WTC11 (cell line): ENCODE measurements at regions not wholly inside any gene's neighbourhood (a gene's known extent, or its start where the extent isn't known, plus 50 kb on each side); places are given as distances from the start of the nearest gene placed in this dataset.

Experiments
- ATAC-seq: fragments of 200-7000 bp; cut with Tn5 transposase; 2 replicates; pipeline ENCODE4 v1.10.0; 2021; ENCODE audit warnings: mild to moderate bottlenecking, moderate library complexity
- CTCF ChIA-PET: fragments of 300-600 bp; sonication (Branson Sonifier 250); formaldehyde crosslinking; loops from one replicate; lab custom pipeline; 2021; ENCODE audit warnings: antibody characterized with exemption; lab: Charles Lee
- POLR2A ChIA-PET: fragments of 350-600 bp; sonication (Branson Sonifier 250); formaldehyde crosslinking; loops from one replicate; lab custom pipeline; 2021; ENCODE audit warnings: antibody characterized with exemption; lab: Charles Lee
- DNase-seq: peaks from one replicate; pipeline ENCODE4 v3.0.0; 2021; ENCODE audit warnings: low spot score
- H3K27ac Mint-ChIP-seq: 2 replicates; pipeline ENCODE4 v1.8.0; 2021; ENCODE audit warnings: mixed read lengths
- H3K27me3 Mint-ChIP-seq: 2 replicates; pipeline ENCODE4 v1.8.0; 2021; ENCODE audit warnings: low read depth, mild to moderate bottlenecking, moderate library complexity, mixed read lengths
- H3K36me3 Mint-ChIP-seq: 2 replicates; pipeline ENCODE4 v1.8.0; 2021; ENCODE audit warnings: mixed read lengths
- H3K4me1 Mint-ChIP-seq: 2 replicates; pipeline ENCODE4 v1.8.0; 2022; ENCODE audit warnings: mixed read lengths
- H3K4me3 Mint-ChIP-seq: 2 replicates; pipeline ENCODE4 v1.8.0; 2021; ENCODE audit warnings: mild to moderate bottlenecking, moderate library complexity, mixed read lengths
- H3K9me3 Mint-ChIP-seq: 2 replicates; pipeline ENCODE4 v1.8.0; 2021; ENCODE audit warnings: mixed read lengths
- ATF1 ChIP-seq: sonication (generic); formaldehyde crosslinking; IDR thresholded peaks from 2 replicates; pipeline ENCODE4 v1.8.1; 2023; ENCODE audit warnings: mild to moderate bottlenecking, moderate library complexity, missing genetic modification reagents
- CREM ChIP-seq: sonication (generic); formaldehyde crosslinking; IDR thresholded peaks from 2 replicates; pipeline ENCODE4 v1.8.1; 2022; ENCODE audit warnings: mild to moderate bottlenecking, missing genetic modification reagents, moderate library complexity
- EMX1 ChIP-seq: fragments of 250-450 bp; sonication (Bioruptor Pico); IDR thresholded peaks from 2 replicates; pipeline ENCODE4 v1.8.0; 2021; ENCODE audit warnings: mild to moderate bottlenecking
- ETV6 ChIP-seq: sonication (generic); formaldehyde crosslinking; IDR thresholded peaks from 2 replicates; pipeline ENCODE4 v1.8.1; 2022; ENCODE audit warnings: mild to moderate bottlenecking, missing genetic modification reagents
- FOXK1 ChIP-seq: sonication (generic); formaldehyde crosslinking; IDR thresholded peaks from 2 replicates; pipeline ENCODE4 v1.8.0; 2022; ENCODE audit warnings: mild to moderate bottlenecking, moderate library complexity, missing genetic modification reagents
- HMGXB4 ChIP-seq: sonication (generic); formaldehyde crosslinking; IDR thresholded peaks from 2 replicates; pipeline ENCODE4 v1.8.1; 2023; ENCODE audit warnings: mild to moderate bottlenecking, moderate library complexity, missing genetic modification reagents
- MLX ChIP-seq: sonication (generic); formaldehyde crosslinking; IDR thresholded peaks from 2 replicates; pipeline ENCODE4 v1.8.1; 2023; ENCODE audit warnings: mild to moderate bottlenecking, missing genetic modification reagents, moderate library complexity
- NFATC4 ChIP-seq: fragments of 250-450 bp; sonication (Bioruptor Pico); IDR thresholded peaks from 2 replicates; pipeline ENCODE4 v1.9.0; 2021; ENCODE audit warnings: mild to moderate bottlenecking
- NFYB ChIP-seq: sonication (generic); formaldehyde crosslinking; conservative IDR thresholded peaks from 2 replicates; pipeline ENCODE4 v1.8.0; 2022; ENCODE audit warnings: low read depth, missing genetic modification reagents
- NR3C1 ChIP-seq: sonication (generic); formaldehyde crosslinking; conservative IDR thresholded peaks from 2 replicates; pipeline ENCODE4 v1.8.1; 2023; ENCODE audit warnings: low read depth, mild to moderate bottlenecking, missing genetic modification reagents
- OVOL2 ChIP-seq: fragments of 250-450 bp; sonication (Bioruptor Pico); IDR thresholded peaks from 2 replicates; pipeline ENCODE4 v1.9.0; 2021; ENCODE audit warnings: mild to moderate bottlenecking, borderline replicate concordance
- PRRX2 ChIP-seq: fragments of 250-450 bp; sonication (Bioruptor Pico); IDR thresholded peaks from 2 replicates; pipeline ENCODE4 v1.8.0; 2021; ENCODE audit warnings: mild to moderate bottlenecking
- TCF7 ChIP-seq: sonication (generic); formaldehyde crosslinking; IDR thresholded peaks from 2 replicates; pipeline ENCODE4 v1.8.0; 2022; ENCODE audit warnings: mild to moderate bottlenecking, low read depth, missing genetic modification reagents, moderate library complexity
- ZNF263 ChIP-seq: sonication (generic); formaldehyde crosslinking; IDR thresholded peaks from 2 replicates; pipeline ENCODE4 v1.8.1; 2022; ENCODE audit warnings: low read depth, mild to moderate bottlenecking, moderate library complexity, missing genetic modification reagents
- ZNF317 ChIP-seq: sonication (generic); formaldehyde crosslinking; IDR thresholded peaks from 2 replicates; pipeline ENCODE4 v1.8.1; 2023; ENCODE audit warnings: low read depth, mild to moderate bottlenecking, moderate library complexity, missing genetic modification reagents, borderline replicate concordance
- ZNF671 ChIP-seq: fragments of 250-450 bp; sonication (Bioruptor Pico); IDR thresholded peaks from 2 replicates; pipeline ENCODE4 v1.8.0; 2021; ENCODE audit warnings: mild to moderate bottlenecking
- TF ChIP-seq, protein P1 (sequence below): fragments of 250-450 bp; sonication (Bioruptor Pico); IDR thresholded peaks from 2 replicates; pipeline ENCODE4 v1.9.0; 2021; ENCODE audit warnings: mild to moderate bottlenecking, borderline replicate concordance
- TF ChIP-seq, protein P2 (sequence below): fragments of 250-450 bp; sonication (Bioruptor Pico); conservative IDR thresholded peaks from 2 replicates; pipeline ENCODE4 v1.9.0; 2021; ENCODE audit warnings: mild to moderate bottlenecking

- ChIA-PET POLR2A (interaction anchor here (0.6 kb wide), 1 partner anchor 988 kb away, joined by 3 read pairs; no protein-coding TSS in a partner anchor), CTCF (interaction anchor here (1.0 to 2.4 kb wide), 7 partner anchors 28 to 1598 kb away, joined by 3 to 19 read pairs (median 4); no protein-coding TSS in a partner anchor)
- no peak overlapping the region for H3K27ac Mint-ChIP-seq
- ATAC-seq, result no peak
- no peaks in the 10 kb centered on the region for H3K27me3 Mint-ChIP-seq
- no peaks in the 10 kb centered on the region for H3K9me3 Mint-ChIP-seq
- TF ChIP-seq HMGXB4 (CRISPR knock-in tag) (no peak), NR3C1 (CRISPR knock-in tag) (no peak), EMX1 (no peak), FOXK1 (CRISPR knock-in tag) (no peak), ZNF317 (no peak), OVOL2 (CRISPR knock-in tag) (no peak), TCF7 (CRISPR knock-in tag) (no peak), CREM (no peak), ZNF263 (no peak), ETV6 (CRISPR knock-in tag) (no peak), NFATC4 (CRISPR knock-in tag) (no peak), ZNF671 (CRISPR knock-in tag) (no peak), NFYB (CRISPR knock-in tag) (no peak), PRRX2 (CRISPR knock-in tag) (no peak), MLX (CRISPR knock-in tag) (no peak), ATF1 (CRISPR knock-in tag) (no peak)
- TF ChIP-seq, protein P1, sequence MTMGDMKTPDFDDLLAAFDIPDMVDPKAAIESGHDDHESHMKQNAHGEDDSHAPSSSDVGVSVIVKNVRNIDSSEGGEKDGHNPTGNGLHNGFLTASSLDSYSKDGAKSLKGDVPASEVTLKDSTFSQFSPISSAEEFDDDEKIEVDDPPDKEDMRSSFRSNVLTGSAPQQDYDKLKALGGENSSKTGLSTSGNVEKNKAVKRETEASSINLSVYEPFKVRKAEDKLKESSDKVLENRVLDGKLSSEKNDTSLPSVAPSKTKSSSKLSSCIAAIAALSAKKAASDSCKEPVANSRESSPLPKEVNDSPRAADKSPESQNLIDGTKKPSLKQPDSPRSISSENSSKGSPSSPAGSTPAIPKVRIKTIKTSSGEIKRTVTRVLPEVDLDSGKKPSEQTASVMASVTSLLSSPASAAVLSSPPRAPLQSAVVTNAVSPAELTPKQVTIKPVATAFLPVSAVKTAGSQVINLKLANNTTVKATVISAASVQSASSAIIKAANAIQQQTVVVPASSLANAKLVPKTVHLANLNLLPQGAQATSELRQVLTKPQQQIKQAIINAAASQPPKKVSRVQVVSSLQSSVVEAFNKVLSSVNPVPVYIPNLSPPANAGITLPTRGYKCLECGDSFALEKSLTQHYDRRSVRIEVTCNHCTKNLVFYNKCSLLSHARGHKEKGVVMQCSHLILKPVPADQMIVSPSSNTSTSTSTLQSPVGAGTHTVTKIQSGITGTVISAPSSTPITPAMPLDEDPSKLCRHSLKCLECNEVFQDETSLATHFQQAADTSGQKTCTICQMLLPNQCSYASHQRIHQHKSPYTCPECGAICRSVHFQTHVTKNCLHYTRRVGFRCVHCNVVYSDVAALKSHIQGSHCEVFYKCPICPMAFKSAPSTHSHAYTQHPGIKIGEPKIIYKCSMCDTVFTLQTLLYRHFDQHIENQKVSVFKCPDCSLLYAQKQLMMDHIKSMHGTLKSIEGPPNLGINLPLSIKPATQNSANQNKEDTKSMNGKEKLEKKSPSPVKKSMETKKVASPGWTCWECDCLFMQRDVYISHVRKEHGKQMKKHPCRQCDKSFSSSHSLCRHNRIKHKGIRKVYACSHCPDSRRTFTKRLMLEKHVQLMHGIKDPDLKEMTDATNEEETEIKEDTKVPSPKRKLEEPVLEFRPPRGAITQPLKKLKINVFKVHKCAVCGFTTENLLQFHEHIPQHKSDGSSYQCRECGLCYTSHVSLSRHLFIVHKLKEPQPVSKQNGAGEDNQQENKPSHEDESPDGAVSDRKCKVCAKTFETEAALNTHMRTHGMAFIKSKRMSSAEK (CRISPR knock-in tag), result no peak
- TF ChIP-seq, protein P2, sequence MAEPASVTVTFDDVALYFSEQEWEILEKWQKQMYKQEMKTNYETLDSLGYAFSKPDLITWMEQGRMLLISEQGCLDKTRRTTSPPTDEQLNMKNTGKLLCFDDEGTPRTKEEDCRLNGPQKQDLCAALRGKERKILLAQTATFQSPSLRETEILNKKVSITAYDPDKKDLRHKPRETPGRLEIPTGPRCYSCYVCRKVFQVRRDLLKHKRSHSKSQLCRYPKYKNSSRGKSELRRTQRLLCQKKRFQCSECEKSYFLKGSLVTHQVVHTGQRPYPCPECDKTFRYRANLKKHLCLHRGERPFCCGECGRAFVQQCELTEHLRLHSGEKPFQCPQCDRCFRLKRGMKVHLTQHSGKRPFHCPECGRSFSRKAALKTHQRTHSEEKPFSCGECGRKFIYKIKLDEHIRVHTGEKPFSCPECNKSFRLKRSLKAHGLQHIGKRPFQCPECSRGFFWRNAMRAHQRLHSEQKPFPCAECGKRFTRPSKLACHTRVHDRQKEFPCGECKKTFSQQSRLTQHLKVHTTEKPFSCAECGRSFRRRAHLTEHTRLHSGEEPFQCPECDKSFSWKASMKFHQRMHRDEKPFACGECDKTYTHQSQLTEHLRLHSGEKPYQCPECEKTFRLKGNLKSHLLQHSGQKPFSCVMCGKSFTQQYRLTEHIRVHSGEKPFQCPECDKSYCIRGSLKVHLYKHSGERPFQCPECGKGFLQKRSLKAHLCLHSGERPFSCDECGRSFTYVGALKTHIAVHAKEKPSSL, result no peak
- H3K36me3 Mint-ChIP-seq, result no peaks in the 10 kb centered on the region
- no peak overlapping the region for H3K4me3 Mint-ChIP-seq
- no peak for DNase-seq
- H3K4me1 Mint-ChIP-seq, result peaks cover 28% of the 10 kb centered on the region
Measured at GRCh38 chr7:115679423-115679822, 351.1 kb downstream of the TFEC start.
